Mesenchymal stem cell (in vitro differentiated cells and primary cell): ENCODE measurements at regions not wholly inside any gene's neighbourhood (a gene's known extent, or its start where the extent isn't known, plus 50 kb on each side); places are given as distances from the start of the nearest gene placed in this dataset.

Experiments
- DNase-seq: peaks from one replicate; pipeline ENCODE4 v3.0.0-alpha.2; 2013
- H2AFZ ChIP-seq: one replicate; pipeline ENCODE4 v1.6.1; 2013; ENCODE audit warnings: low read depth, mild to moderate bottlenecking, control low read depth, inconsistent platforms, low read length, moderate library complexity
- H2AK5ac ChIP-seq: 2 replicates; pipeline ENCODE4 v1.6.1; 2013; ENCODE audit warnings: low read length, moderate library complexity, mild to moderate bottlenecking, inconsistent platforms; ENCODE audit not compliant: severe bottlenecking
- H2BK120ac ChIP-seq: one replicate; pipeline ENCODE4 v1.6.1; 2013; ENCODE audit warnings: low read depth, mild to moderate bottlenecking, inconsistent platforms, low read length, moderate library complexity
- H2BK12ac ChIP-seq, 2 experiments: one replicate each; pipeline ENCODE4 v1.6.1; 2013; ENCODE audit warnings: inconsistent platforms in 2 of 2, low read length in 2 of 2, mild to moderate bottlenecking in 2 of 2, moderate library complexity in 2 of 2, control low read depth in 1 of 2
- H2BK15ac ChIP-seq: one replicate; pipeline ENCODE4 v1.6.1; 2013; ENCODE audit warnings: mild to moderate bottlenecking, low read depth, inconsistent platforms; ENCODE audit not compliant: poor library complexity, severe bottlenecking
- H2BK5ac ChIP-seq: 2 replicates; pipeline ENCODE4 v1.6.1; 2013; ENCODE audit warnings: low read depth, mild to moderate bottlenecking, low read length, control low read depth, inconsistent platforms; ENCODE audit not compliant: poor library complexity, severe bottlenecking
- H3K14ac ChIP-seq, 2 experiments: one replicate each; pipeline ENCODE4 v1.6.1; 2013; ENCODE audit warnings: inconsistent platforms in 2 of 2, low read length in 2 of 2, control low read depth in 1 of 2, mild to moderate bottlenecking in 1 of 2, moderate library complexity in 1 of 2
- H3K18ac ChIP-seq, 2 experiments: one replicate each; pipeline ENCODE4 v1.6.1; 2013; ENCODE audit warnings: inconsistent platforms in 2 of 2, low read length in 2 of 2, control low read depth in 1 of 2, low read depth in 1 of 2, mild to moderate bottlenecking in 1 of 2
- H3K23ac ChIP-seq, 2 experiments: one replicate each; pipeline ENCODE4 v1.6.1; 2013; ENCODE audit warnings: inconsistent platforms in 2 of 2, low read length in 2 of 2, mild to moderate bottlenecking in 2 of 2, moderate library complexity in 2 of 2, control low read depth in 1 of 2
- H3K27ac ChIP-seq: 2 replicates; pipeline ENCODE4 v1.5.1; 2013; ENCODE audit warnings: mild to moderate bottlenecking, moderate library complexity, low read length, control low read depth, inconsistent platforms; ENCODE audit not compliant: poor library complexity, severe bottlenecking
- H3K27me3 ChIP-seq, 2 experiments: 2 replicates each; pipeline versions ENCODE4 v1.6.1 to v1.7.0; 2013; ENCODE audit warnings: low read length in 2 of 2, mild to moderate bottlenecking in 2 of 2, moderate library complexity in 2 of 2, control low read depth in 1 of 2, inconsistent platforms in 1 of 2; ENCODE audit not compliant: control insufficient read depth in 1 of 2, insufficient read depth in 1 of 2
- H3K36me3 ChIP-seq, 2 experiments: 2 replicates each; pipeline versions ENCODE4 v1.6.1 to v1.7.0; 2013; ENCODE audit warnings: low read length in 2 of 2, control low read depth in 1 of 2, inconsistent platforms in 1 of 2, low read depth in 1 of 2, mild to moderate bottlenecking in 1 of 2; ENCODE audit not compliant: insufficient read depth in 2 of 2, control insufficient read depth in 1 of 2
- H3K4ac ChIP-seq, 2 experiments: one replicate each; pipeline ENCODE4 v1.6.1; 2013; ENCODE audit warnings: inconsistent platforms in 2 of 2, low read length in 2 of 2, mild to moderate bottlenecking in 2 of 2, moderate library complexity in 2 of 2, control low read depth in 1 of 2, low read depth in 1 of 2
- H3K4me1 ChIP-seq: 2 replicates; pipeline ENCODE4 v1.6.1; 2013; ENCODE audit warnings: low read depth, low read length, control low read depth; ENCODE audit not compliant: control insufficient read depth, insufficient read depth
- H3K4me2 ChIP-seq: 2 replicates; pipeline ENCODE4 v1.6.1; 2013; ENCODE audit warnings: low read length, mild to moderate bottlenecking, inconsistent platforms; ENCODE audit not compliant: poor library complexity, severe bottlenecking
- H3K4me3 ChIP-seq, 2 experiments: 2 replicates each; pipeline versions ENCODE4 v1.5.1 to v1.7.0; 2013; ENCODE audit warnings: low read length in 2 of 2, mild to moderate bottlenecking in 2 of 2, control low read depth in 1 of 2, low read depth in 1 of 2; ENCODE audit not compliant: insufficient read depth in 1 of 2
- H3K79me1 ChIP-seq: replicated peaks from 2 replicates; pipeline ENCODE4 v1.6.1; 2013; ENCODE audit warnings: mild to moderate bottlenecking, control low read depth, low read length, inconsistent platforms; ENCODE audit not compliant: poor library complexity, severe bottlenecking
- H3K9ac ChIP-seq: 2 replicates; pipeline ENCODE4 v1.7.0; 2013; ENCODE audit warnings: mild to moderate bottlenecking, low read length, moderate library complexity
- H3K9me3 ChIP-seq: 2 replicates; pipeline ENCODE4 v1.7.0; 2013; ENCODE audit warnings: mild to moderate bottlenecking, low read length; ENCODE audit not compliant: control insufficient read depth
- H4K8ac ChIP-seq: one replicate; pipeline ENCODE4 v1.6.1; 2013; ENCODE audit warnings: inconsistent platforms, mild to moderate bottlenecking, low read length, moderate library complexity
- H4K91ac ChIP-seq: one replicate; pipeline ENCODE4 v1.6.1; 2013; ENCODE audit warnings: mild to moderate bottlenecking, low read length, inconsistent platforms
- WGBS: methylation state at CpG from one replicate; pipeline ENCODE4 v1.1.7; 2013; ENCODE audit warnings: mixed read lengths; 5-methylcytosine and 5-hydroxymethylcytosine counted together

DNA sequence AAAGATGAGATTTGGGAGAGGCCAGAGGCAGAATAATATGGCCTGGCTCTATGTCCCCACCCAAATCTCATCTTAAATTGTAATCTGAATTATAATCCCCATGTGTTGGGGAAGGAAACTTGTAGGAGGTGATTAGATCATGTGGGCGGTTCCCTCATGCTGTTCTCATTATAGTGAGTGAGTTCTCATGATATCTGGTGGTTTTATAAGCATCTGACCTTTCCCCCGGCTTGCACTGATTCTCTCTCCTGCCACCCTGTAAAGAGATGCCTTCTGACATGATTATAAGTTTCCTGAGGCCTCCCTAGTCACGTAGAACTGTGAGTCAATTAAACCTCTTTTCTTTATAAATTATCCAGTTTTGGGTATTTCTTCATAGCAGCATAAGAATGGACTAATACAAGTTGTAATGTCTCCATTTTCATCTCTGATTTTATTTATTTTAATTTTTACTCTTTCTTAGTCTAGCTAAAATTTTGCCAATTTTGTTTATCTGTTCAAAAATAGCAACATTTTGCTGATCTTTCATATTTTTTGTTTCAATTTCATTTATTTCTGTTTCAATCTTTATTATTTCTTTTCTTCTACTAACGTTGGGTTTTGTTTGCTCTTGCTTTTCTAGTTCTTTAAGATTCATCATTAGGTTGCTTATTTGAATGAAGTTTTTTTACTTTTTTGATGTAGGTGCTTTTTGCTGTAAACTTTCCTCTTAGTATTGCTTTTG is 67.0 kb upstream of the ZRANB2 start:
- Histone ChIP-seq H3K14ac (no peak overlapping the region), H3K23ac (no peak overlapping the region), H3K4me2 (no peak overlapping the region), H3K9ac (no peak overlapping the region), H3K27me3 (no peaks in the 10 kb centered on the region), H3K9me3 (peaks cover 3% of the 10 kb centered on the region), H2BK15ac (no peak overlapping the region), H2AK5ac (no peak overlapping the region), H4K91ac (no peak overlapping the region), H2AFZ (no peak overlapping the region), H3K36me3 (no peaks in the 10 kb centered on the region), H3K4me3 (no peak overlapping the region), H2BK12ac (no peak overlapping the region), H3K79me1 (no peaks in the 10 kb centered on the region), H3K4me1 (no peaks in the 10 kb centered on the region), H4K8ac (no peak overlapping the region), H2BK120ac (no peak overlapping the region), H2BK5ac (no peak overlapping the region), H3K27ac (no peak overlapping the region), H3K4ac (no peak overlapping the region), H3K18ac (no peak overlapping the region)
- WGBS, result 80% methylated on average over 2 of the region's 4 CpGs
- DNase-seq, result no peak

- H2BK12ac ChIP-seq, result no peak overlapping the region
- no peak overlapping the region for H2BK120ac ChIP-seq
- H3K23ac ChIP-seq, result no peak overlapping the region
- H3K4ac ChIP-seq, result no peak overlapping the region
- no peaks in the 10 kb centered on the region for H3K27me3 ChIP-seq
- no peak overlapping the region for H2AK5ac ChIP-seq
- no peak overlapping the region for H2BK5ac ChIP-seq
- H3K18ac ChIP-seq, result no peak overlapping the region
- no peak overlapping the region for H3K4me3 ChIP-seq
- no peak overlapping the region for H2BK15ac ChIP-seq
- H3K4me1 ChIP-seq, result no peaks in the 10 kb centered on the region
- WGBS, result 14% methylated on average over 1 of the region's 2 CpGs
- H3K9ac ChIP-seq, result no peak overlapping the region
- no peak overlapping the region for H2AFZ ChIP-seq
- H3K36me3 ChIP-seq, result no peaks in the 10 kb centered on the region
- no peak overlapping the region for H3K14ac ChIP-seq
- no peak for DNase-seq
- H3K4me2 ChIP-seq, result no peak overlapping the region
- H3K27ac ChIP-seq, result no peak overlapping the region
- H4K91ac ChIP-seq, result no peak overlapping the region
- H3K9me3 ChIP-seq, result peaks cover 28% of the 10 kb centered on the region
- H4K8ac ChIP-seq, result no peak overlapping the region
- H3K79me1 ChIP-seq, result no peaks in the 10 kb centered on the region
Measured at GRCh38 chr1:71135571-71135970, 54.7 kb upstream of the ZRANB2 start.
